HFF-Myc (cell line): ENCODE measurements at regions not wholly inside any gene's neighbourhood (a gene's known extent, or its start where the extent isn't known, plus 50 kb on each side); places are given as distances from the start of the nearest gene placed in this dataset.

ENCODE experiments used
- DNase-seq: peaks from one replicate; pipeline ENCODE4 v3.0.0-alpha.2; 2011; ENCODE audit warnings: low read depth; ENCODE audit errors: extremely low read depth
- H3K4me3 ChIP-seq: replicated peaks from 2 replicates; pipeline ENCODE4 v1.5.1; 2011; ENCODE audit warnings: low read depth, mild to moderate bottlenecking, control low read depth, low read length
- CTCF ChIP-seq: IDR thresholded peaks from 2 replicates; pipeline ENCODE4 v1.5.1; 2012; ENCODE audit warnings: mild to moderate bottlenecking, low read depth, low read length, control low read depth; ENCODE audit errors: missing control alignments

GRCh38 chr11:91742155-91742554 is 482.5 kb upstream of the FAT3 start:
- no peak overlapping the region for H3K4me3 ChIP-seq
- TF ChIP-seq CTCF: no peak
- DNase-seq: no peak

GRCh38 chr11:91731051-91731450 is 493.6 kb upstream of the FAT3 start:
- TF ChIP-seq CTCF: no peak
- DNase-seq: no peak

GRCh38 chr11:91730620-91731019 is 494.0 kb upstream of the FAT3 start:
- H3K4me3 ChIP-seq: no peak overlapping the region

More at GRCh38 chr11:91731051-91731450, 493.6 kb upstream of the FAT3 start:
- H3K4me3 ChIP-seq: no peak overlapping the region

GRCh38 chr11:91730057-91730456 is 494.6 kb upstream of the FAT3 start:
- no peak for DNase-seq
- TF ChIP-seq CTCF: no peak
- H3K4me3 ChIP-seq: no peak overlapping the region

More at GRCh38 chr11:91730620-91731019, 494.0 kb upstream of the FAT3 start:
- DNase-seq: no peak
- no peak for TF ChIP-seq CTCF

GRCh38 chr11:91717169-91717568 is 507.4 kb upstream of the FAT3 start:
- H3K4me3 ChIP-seq: no peak overlapping the region
- TF ChIP-seq CTCF: no peak
- no peak for DNase-seq

- TF ChIP-seq CTCF: no peak
- no peak overlapping the region for H3K4me3 ChIP-seq
- DNase-seq: no peak
Observed at GRCh38 chr11:91707652-91708482, 516.8 kb upstream of the FAT3 start.
